ENCODE measurements at regions not wholly inside any gene's neighbourhood (a gene's known extent, or its start where the extent isn't known, plus 50 kb on each side); places are given as distances from the start of the nearest gene placed in this dataset.
A peak's percentile ranks its signal among the peaks of the same experiment; 100 is the strongest.
"Not testable (repeated sequence)": the region's sequence is repeated elsewhere in the genome, so short reads cannot be mapped to it uniquely, and the experiment has no call there.

DNA sequence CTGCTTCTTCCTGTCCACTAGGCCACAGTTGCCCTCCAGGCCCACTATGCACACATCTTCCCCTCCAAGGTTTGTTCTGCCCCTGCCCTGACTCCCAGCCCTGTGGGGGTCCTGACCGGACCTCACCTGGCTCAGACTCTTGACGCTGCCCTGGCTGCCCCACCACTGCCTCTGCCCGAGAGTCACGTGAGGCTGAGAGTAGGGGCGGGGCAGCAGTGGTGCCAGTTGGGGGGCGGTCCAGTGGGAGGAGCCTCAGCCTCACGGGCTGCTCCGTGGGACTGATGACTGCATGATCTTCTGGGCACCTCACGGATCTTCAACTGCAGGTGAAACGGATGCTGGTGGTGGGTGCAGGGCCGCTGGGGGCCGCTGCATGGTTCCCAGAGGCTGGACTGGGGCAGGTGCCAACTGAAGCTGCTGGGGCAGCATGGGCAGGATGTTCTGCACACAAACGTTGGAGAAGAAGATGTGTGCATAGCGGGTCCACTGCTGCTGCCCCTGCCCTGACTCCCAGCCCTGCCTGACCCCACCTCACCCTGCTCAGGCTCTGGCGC is 77.6 kb downstream of the HHIPL2 start:
- not testable (repeated sequence) for DNase-seq (ENCODE audit: low spot score)

DNA sequence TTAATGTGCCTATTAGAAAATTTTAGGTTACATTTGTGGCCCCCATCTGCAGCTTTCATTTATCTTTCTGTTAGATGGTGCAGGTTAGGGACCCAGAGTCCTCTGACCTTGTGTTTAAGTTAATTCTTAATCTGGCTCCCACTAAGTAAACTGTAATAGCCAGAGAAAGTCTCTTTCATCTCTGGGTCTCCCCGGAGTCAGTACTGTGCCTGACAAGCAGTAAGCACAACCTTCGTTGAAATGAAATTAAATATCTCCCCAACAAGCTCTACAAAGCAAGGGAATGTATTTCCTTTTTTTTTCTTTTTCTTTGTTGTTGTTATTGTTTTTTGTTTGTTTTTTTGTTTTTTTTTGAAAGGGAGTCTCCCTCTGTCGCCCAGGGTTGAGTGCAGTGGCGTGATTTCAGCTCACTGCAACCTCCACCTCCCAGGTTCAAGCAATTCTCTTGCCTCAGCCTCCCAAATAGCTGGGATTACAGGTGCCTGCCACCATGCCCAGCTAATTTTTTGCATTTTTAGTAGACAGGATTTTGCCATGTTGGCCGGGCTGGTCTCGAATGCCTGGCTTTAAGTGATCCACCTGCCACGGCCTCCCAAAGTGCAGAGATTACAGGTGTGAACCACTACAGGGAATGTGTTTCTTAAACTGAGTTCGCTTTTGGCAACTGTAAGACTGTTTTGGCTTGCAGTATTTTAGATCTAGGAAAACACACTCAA is 81.6 kb downstream of the HHIPL2 start:
- DNase-seq (ENCODE audit: low spot score), result no peak

DNA sequence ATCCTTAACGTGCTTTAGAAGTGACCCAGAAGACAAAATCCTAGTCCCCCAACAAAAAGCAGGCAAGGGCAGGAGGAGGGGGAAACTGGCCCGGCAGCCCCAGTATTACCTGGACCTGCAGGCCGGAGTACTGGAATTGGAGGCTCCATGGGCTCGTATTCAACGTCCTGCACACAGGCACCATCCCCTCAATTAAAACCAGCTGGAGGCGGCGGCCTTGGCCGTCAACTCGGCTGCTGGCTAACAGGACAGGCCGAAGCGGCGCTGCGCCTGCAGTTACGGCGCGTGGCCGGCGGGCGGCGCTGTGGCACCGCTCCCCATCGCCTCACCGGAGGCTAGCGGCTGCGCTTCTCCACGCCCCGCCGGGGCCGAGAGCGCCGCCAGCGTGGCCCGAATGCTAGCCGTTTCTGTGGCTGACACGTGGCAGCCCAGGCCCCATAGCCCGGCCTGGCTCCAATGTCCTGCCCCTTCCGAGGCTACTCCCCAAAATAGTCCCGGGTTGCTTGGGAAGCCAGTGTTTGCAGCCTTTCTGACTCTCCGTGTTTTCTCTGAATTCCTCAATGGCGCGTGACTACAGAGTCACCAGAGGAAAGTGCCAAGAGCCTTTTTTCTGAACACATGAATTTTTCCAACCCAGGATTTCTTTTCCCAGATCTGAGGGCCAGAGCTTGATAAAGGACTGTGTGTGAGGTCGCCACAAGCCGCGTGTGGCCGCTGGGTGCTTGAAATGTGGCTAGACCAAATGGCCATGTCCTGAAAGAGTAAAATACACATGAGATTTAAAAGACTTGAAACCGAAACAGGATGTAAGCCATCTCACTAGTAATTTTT is 82.5 kb downstream of the HHIPL2 start:
- DNase-seq (ENCODE audit: low spot score), result peak; percentile 79

DNA sequence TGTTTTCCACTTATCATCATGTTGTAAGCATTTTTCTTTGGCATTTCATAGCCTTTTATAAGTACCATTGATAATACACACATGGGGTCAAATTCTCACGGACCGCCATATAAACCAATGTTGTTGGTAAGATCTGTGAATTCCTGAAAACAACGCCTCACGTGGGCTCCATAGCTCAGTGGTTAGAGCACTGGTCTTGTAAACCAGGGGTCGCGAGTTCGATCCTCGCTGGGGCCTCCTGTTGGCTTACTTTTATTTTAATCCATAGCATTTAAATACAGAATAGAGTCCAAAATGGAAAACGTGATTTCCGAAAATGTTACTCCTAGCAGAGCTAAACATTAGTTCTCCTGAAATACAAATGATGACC is 83.1 kb downstream of the HHIPL2 start:
- peak; percentile 73 for DNase-seq (ENCODE audit: low spot score)

DNA sequence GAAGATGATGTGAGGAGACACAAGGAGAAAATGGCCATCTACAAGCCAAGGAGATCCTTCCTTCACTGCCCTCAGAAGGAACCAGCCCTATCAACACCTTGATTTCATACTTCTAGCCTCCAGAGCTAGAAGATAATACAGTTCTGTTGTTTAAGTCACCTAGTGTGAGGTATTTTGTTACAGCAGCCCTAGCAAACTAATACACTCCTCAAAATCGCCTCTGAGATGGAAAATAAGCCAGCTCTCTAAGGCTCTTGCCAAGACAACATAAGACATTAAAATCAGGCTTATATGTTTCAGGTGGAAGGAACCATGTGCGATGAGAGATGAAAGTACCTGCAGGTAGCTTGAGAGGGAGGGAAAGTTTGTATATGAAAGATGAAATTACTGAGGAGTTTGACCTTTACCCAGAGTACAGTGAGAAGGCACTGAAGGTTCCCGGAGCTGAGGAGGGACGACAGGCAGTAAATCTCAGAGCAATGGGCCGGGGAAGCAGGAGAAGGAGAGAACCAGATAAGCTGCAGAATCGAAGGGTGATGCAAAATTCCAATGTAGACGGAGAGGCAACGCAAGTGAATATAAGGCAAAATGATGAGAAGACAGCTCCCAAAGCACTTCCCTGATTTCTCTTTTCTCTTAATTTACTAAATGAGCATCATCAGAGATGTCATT is 84.7 kb downstream of the HHIPL2 start:
- DNase-seq (ENCODE audit: low spot score), result no peak

DNA sequence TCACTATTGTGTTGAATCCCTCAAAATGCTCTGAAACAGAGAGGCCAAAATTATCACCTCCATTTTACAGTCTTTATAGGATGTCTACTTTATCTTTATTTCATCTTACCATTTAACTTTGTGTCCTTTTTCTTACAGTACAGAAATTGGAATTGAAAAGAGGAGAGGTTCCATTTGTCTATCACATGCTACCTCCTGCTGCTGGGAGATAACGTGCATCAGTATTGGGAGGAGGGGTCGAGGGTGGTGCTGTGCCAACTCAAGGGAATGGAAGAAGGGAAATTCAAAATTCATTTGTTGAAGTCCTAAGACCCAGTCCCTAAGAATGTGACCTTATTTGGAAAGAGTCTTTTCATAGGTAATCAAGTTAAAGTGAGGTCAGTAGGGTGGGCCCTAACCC is 85.3 kb downstream of the HHIPL2 start:
- no peak for DNase-seq (ENCODE audit: low spot score)

DNA sequence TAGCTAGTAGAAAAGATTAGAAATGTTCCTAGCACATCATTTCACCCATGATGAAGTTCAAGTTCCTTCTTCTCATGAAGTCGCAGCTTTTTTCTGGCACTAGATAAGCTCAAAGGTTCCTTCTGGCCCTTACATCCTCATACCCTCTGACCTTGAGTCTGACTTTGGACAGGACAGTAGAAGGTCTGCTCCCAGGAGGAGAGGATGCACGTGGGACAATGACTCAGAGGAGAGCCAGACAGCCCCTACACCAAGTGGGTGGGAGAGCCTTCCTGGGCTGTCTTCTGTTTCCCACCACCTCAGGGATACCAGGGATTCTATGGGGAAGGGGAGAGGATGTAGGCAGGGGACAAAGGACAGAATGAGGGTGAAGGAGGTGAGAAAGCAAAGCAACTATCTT is 86.0 kb downstream of the HHIPL2 start:
- DNase-seq (ENCODE audit: low spot score), result no peak

DNA sequence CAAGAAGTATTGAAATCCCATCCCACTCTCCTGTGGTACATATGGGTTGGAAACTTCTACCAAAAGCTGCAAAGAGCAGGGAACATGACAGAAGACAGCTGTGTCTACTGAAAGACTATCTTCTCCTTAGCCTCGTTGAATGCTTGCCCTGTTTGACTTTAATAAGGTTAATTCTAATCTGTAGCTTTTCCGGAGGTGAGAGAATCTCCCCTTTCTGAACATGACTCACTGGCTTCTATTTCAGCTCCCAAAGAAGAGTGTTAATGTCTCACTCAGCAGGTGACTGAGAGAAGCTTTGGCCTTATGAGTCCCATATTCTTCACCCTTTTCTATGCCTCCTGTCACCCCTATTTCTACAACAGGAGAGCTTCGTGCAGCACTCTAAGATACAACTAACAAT is 88.3 kb downstream of the HHIPL2 start:
- DNase-seq (ENCODE audit: low spot score), result no peak

DNA sequence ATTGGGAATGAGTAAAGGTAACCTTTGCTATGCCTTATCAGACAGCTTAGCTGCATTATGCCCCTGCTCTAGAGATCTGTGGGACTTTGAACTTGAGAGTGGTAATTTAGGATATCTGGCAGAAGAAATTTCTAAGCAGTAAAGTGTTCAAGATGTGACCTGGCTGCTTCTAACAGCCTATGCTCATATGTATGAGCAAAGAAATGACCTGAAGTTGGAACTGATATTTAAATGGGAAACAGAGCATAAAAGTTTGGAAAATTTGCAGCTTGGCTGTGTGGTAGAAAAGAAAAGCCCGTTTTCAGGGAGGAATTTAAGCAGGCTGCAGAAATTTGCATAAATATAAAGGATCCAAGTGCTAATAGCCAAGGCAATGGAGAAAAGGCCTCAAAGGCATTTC is 90.4 kb downstream of the HHIPL2 start:
- DNase-seq (ENCODE audit: low spot score), result no peak

DNA sequence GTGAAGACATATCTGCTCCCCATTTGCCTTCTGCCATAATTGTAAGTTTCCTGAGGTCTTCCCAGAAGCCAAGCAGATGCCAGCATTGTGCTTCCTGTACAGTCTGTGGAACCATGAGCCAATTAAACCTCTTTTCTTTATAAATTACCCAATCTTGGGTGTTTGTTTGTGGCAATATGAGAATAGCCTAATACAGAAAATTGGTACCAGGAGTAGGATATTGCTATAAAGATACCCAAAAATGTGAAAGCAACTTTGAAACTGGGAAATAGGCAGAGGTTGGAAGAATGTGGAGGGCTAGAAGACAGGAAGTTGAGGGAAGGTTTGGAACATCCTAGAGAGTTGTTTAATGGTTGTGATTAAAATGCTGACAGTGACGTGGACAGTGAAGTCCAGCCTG is 90.8 kb downstream of the HHIPL2 start:
- DNase-seq (ENCODE audit: low spot score), result no peak

DNA sequence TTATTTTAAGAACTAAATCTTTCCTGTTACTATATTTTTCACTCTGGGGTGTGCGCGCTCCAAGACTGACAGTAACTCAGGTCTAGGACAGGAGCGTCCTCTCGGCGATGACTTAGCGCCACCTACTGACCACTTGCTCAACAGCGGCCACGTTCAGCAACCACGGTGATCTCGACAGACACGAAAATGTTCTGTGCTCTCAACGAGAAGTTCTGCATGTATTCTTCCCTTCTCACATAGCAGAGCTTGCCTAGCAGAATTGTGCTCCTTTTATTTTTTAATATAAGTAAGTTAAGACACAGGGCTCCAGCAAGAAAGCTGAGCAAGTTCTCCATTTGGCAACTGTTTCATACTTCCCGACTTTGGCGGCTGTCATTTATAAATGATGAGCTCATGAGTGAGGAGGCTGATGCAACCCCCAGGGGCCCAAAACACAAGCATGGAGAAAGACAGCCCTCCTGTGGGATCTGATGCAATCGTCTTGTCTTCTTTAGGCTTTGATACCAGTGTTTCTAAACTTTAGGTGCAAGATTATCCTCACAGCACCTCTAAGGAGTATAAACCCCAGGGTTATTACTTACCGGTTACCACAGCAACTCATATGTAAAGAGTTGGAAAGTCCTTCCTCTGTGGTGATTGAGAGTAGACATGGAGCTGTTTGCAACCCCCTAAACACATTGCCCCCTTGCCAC is 92.6 kb downstream of the HHIPL2 start:
- DNase-seq (ENCODE audit: low spot score), result peak; percentile 85

DNA sequence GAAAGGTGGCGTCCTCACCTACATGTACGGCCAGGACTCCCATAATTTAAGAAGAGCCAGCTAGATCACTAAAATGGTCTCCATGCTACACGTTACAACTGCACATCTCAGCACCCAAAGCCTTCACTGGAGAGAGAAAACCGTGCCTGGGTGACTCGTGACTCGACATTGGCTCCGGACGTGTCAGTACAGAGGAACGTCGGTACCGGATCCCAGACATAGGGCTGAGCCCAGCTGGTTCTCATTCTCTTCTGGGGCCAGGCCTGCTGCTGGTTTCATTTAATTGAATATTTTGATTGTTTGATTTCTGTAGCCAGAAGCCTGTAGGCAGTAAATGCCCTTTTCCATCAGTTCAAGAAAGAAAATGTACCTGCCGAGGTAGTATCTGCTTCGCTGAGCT is 93.1 kb downstream of the HHIPL2 start:
- no peak for DNase-seq (ENCODE audit: low spot score)

DNA sequence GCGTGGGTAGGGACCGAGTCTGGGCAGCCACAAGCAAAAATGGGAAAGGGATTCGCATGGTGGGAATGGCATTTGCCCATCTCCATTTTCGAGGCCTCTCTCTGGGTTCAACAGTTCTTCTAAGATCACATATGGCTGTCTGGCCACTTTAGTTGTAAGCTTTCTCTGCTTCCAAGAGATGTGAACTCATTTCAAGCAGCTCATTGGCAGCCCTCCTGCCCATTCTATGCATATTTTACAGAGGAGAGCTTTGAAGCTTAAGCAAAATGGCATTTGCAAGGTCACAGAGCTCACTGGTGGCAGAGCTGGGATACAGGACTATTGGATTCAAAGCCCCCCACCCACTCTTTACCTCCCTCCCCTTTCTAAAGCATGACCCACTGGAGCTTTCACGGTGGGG is 93.7 kb downstream of the HHIPL2 start:
- no peak for DNase-seq (ENCODE audit: low spot score)

DNA sequence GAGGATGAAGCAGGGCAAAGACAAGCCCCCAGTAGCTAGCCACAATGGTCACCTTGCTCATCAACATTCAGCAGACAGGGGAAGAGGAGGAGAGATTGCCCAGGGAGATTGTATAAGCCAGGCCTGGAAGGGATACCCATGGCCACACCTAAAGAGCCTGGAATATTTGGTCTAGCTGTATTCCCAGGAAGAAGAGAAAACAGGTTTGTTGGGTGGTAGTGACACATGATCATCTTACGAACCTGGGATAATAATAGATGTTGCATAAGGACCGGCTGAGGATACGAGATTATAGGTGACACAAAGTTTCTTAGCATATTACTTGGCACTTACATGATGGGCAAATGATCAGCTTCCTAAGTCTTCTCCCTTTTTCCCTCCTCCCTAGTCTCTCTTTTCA is 95.9 kb downstream of the HHIPL2 start:
- no peak for DNase-seq (ENCODE audit: low spot score)

DNA sequence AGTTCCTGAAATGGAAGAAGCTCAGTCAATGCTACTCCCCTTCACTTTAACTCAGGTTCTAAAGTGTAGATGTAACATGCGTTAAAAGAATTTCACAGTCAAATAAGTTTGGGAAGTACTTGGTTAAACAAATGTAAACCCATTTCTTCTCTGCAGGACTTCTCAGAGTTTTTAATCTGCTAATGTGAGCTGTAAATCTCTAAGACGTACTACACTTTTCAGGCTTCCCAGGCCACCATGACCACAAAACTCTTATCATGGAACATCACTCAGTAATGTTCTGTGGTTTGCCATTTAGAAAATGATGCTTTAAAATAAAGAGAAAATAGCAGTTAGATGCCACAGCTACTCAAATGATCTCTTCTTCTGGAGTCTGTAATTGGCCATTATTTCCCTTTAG is 104.3 kb downstream of the HHIPL2 start:
- no peak for DNase-seq (ENCODE audit: low spot score)

DNA sequence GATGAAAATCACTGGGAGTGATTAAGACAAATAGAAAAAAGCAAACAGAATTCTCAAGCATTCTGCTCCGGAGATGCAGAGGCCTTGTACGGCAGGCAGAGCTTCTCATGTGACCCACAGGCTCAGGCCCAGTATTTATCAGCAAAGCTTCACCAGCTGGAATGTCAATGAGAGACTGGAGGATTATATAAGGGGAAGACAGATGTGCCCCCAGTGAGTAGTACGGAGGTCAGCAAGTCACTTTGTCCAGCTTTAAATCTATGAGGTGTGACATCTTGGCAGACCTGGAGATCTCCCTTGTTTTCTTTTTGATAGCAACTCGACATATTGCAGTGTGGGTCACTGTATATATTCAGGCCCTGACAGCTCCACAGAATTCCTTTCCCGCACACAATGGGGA is 106.8 kb downstream of the HHIPL2 start:
- DNase-seq (ENCODE audit: low spot score), result no peak

DNA sequence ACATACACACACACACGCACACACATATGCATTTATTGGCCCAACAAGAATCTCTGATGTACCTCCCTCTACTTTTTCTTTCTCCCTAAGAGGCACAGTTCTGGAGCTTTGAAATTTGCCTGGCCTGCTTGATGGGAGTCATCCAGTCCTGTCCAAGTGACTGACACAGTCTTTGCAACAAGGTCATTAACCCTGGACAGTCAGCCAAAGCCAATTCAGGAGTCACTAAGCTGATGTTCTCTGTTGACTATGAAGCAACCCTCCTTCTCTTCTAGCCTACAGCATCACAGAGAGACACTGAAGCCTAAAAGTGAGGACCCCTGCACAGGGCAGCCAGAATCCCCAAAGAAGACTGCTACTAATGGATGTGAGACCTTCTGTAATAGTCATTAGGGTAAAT is 123.1 kb downstream of the HHIPL2 start:
- no peak for DNase-seq (ENCODE audit: low spot score)

DNA sequence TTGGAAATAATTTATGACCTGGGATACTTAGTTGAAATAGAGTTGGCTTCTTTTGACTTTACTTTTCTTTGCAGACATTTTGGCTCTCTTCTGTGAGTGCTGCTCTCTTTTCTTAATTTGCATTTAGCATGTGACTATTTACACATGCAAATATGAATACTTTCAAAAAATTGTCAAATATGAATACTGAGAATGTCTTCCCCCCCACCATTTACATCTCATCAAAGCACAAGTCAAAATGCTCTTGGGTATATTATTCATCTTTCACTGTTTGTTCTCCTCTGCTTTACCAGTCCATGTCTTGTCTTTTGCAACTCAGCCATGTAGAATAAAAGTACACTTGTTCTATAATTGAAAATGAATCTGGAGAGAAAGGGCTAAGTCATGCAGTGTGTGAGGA is 126.5 kb downstream of the HHIPL2 start:
- DNase-seq (ENCODE audit: low spot score), result no peak

DNA sequence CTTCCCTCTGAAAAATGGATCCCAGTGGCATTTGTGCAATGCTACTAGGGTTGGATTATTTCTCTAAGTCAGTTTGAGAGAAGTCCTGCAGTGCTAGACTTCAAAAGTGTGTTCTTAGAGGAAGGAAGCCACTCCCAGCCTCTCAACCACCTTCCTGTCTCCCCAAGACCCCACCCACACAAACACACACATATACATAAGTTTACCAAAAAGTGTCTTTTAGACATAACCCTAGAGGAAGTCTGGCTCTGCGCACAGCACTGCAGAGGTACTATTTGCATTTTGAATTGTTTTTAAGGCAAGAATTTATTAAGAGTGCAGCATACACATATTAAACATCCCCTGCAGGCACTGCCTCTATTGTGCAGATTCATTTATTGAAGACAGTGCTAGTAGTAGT is 127.3 kb downstream of the HHIPL2 start:
- DNase-seq (ENCODE audit: low spot score), result peak; percentile 65

DNA sequence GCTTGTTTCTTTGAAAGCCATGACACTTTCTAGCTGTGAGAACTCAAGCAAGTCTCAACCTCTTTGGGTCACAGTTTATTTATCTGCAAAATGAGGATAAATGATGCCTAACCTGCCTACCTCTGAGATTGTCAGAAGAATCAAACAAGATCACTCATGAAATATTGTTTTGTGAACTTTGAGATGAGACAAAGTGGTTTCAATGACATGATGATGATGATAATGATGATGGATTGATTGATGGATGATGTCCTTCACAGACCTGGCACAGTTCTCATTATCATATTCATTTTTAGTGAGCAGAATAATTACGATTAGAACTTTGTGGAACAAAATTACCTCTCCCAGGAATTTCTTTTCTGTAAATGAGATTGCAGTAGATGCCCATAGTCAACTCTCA is 129.2 kb downstream of the HHIPL2 start:
- DNase-seq (ENCODE audit: low spot score), result no peak

DNA sequence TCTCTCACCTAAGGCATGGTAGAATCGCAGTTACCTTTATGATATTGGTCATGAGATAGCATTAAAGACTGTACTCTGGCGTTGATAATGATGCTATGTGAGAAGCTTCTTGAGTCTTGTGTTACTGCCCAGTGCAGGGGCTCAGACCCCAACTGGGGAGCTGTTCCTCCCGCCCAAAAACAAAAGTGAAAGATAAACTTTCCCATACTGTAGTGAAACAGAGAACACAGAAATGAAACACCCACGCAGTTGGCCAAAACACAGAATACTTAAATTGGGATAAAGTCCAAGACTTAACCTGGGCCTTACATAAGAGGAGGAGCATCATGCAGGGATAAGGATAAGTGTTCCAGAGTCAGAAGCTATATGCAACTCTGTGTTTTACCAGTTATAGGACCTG is 130.6 kb downstream of the HHIPL2 start:
- DNase-seq (ENCODE audit: low spot score), result no peak
